GM23338 (cell line): ENCODE measurements at regions not wholly inside any gene's neighbourhood (a gene's known extent, or its start where the extent isn't known, plus 50 kb on each side); places are given as distances from the start of the nearest gene placed in this dataset.

ENCODE experiments used
- ATAC-seq: fragments of 200-7000 bp; cut with Tn5 transposase; 3 replicates; pipeline ENCODE4 v1.9.1; 2020
- DNase-seq: peaks from one replicate; pipeline ENCODE4 v3.0.0-alpha.2; 2015; ENCODE audit warnings: low spot score
- H2AFZ ChIP-seq: fragments of 200-600 bp; sonication (generic); 2 replicates; pipeline ENCODE4 v1.8.0; 2016; ENCODE audit warnings: antibody characterized with exemption, mild to moderate bottlenecking, moderate library complexity
- H3F3A ChIP-seq: fragments of 200-600 bp; sonication (generic); replicated peaks from 2 replicates; pipeline ENCODE4 v1.8.0; 2017; ENCODE audit warnings: antibody characterized with exemption, mixed run types, low read depth
- H3K27ac ChIP-seq: fragments of 200-600 bp; sonication (generic); 2 replicates; pipeline ENCODE4 v1.6.1; 2016; ENCODE audit warnings: low read depth
- H3K27me3 ChIP-seq: fragments of 200-600 bp; sonication (generic); 2 replicates; pipeline ENCODE4 v1.8.0; 2016; ENCODE audit warnings: mild to moderate bottlenecking, mixed run types, moderate library complexity; ENCODE audit not compliant: insufficient read depth
- H3K36me3 ChIP-seq: fragments of 200-600 bp; sonication (generic); 2 replicates; pipeline ENCODE4 v1.8.0; 2016; ENCODE audit warnings: mild to moderate bottlenecking; ENCODE audit not compliant: insufficient read depth
- H3K4me1 ChIP-seq: fragments of 200-600 bp; sonication (generic); 2 replicates; pipeline ENCODE4 v1.8.0; 2016; ENCODE audit warnings: mild to moderate bottlenecking, moderate library complexity; ENCODE audit not compliant: insufficient read depth
- H3K4me2 ChIP-seq: fragments of 200-600 bp; sonication (generic); 2 replicates; pipeline ENCODE4 v1.7.1; 2017; ENCODE audit warnings: mixed run types
- H3K4me3 ChIP-seq: fragments of 200-600 bp; sonication (generic); 2 replicates; pipeline ENCODE4 v1.6.1; 2016; ENCODE audit warnings: mixed run types
- H3K79me2 ChIP-seq: fragments of 200-600 bp; sonication (generic); replicated peaks from 2 replicates; pipeline ENCODE4 v1.8.0; 2017; ENCODE audit warnings: mild to moderate bottlenecking; ENCODE audit not compliant: insufficient read depth
- H3K9me2 ChIP-seq: fragments of 200-600 bp; sonication (generic); 2 replicates; pipeline ENCODE4 v1.8.0; 2017; ENCODE audit not compliant: insufficient read depth
- H4K20me1 ChIP-seq: fragments of 200-600 bp; sonication (generic); replicated peaks from 2 replicates; pipeline ENCODE4 v1.8.0; 2017; ENCODE audit warnings: mild to moderate bottlenecking; ENCODE audit not compliant: insufficient read depth
- H3K27ac Mint-ChIP-seq: 2 replicates; pipeline ENCODE4 v1.8.0; 2020; ENCODE audit warnings: inconsistent platforms, mild to moderate bottlenecking, moderate library complexity, mixed read lengths
- H3K27me3 Mint-ChIP-seq: 3 replicates; pipeline ENCODE4 v1.8.0; 2022; ENCODE audit warnings: low read depth, mild to moderate bottlenecking, moderate library complexity, mixed read lengths, inconsistent platforms; ENCODE audit not compliant: insufficient read depth, poor library complexity
- H3K36me3 Mint-ChIP-seq: 3 replicates; pipeline ENCODE4 v1.8.0; 2021; ENCODE audit warnings: low read depth, mild to moderate bottlenecking, inconsistent platforms, moderate library complexity, mixed read lengths
- H3K4me1 Mint-ChIP-seq: 3 replicates; pipeline ENCODE4 v1.8.0; 2020; ENCODE audit warnings: mild to moderate bottlenecking, inconsistent platforms, mixed read lengths
- H3K4me3 Mint-ChIP-seq: 3 replicates; pipeline ENCODE4 v1.8.0; 2021; ENCODE audit warnings: moderate library complexity, mild to moderate bottlenecking, inconsistent platforms, mixed read lengths
- H3K9me3 Mint-ChIP-seq: 3 replicates; pipeline ENCODE4 v1.8.0; 2020; ENCODE audit warnings: moderate library complexity, mild to moderate bottlenecking, inconsistent platforms, mixed read lengths
- CREB1 ChIP-seq: fragments of 250-450 bp; sonication (Bioruptor Pico); IDR thresholded peaks from 2 replicates; pipeline ENCODE4 v1.5.0; 2020; ENCODE audit warnings: low read depth, mild to moderate bottlenecking, moderate library complexity
- ETS1 ChIP-seq: IDR thresholded peaks from 2 replicates; pipeline ENCODE4 v1.6.1; 2016; ENCODE audit warnings: antibody characterized with exemption
- JUNB ChIP-seq: IDR thresholded peaks from one replicate; pipeline ENCODE4 v1.6.1; 2016; ENCODE audit warnings: antibody characterized with exemption; ENCODE audit not compliant: unreplicated experiment
- POLR2AphosphoS5 ChIP-seq: IDR thresholded peaks from 2 replicates; pipeline ENCODE4 v1.6.1; 2016; ENCODE audit warnings: antibody characterized with exemption, low read depth
- REST ChIP-seq: IDR thresholded peaks from one replicate; pipeline ENCODE4 v1.6.1; 2018; ENCODE audit warnings: antibody characterized with exemption; ENCODE audit not compliant: unreplicated experiment
- STAT1 ChIP-seq: IDR thresholded peaks from one replicate; pipeline ENCODE4 v1.6.1; 2016; ENCODE audit warnings: antibody characterized with exemption; ENCODE audit not compliant: unreplicated experiment
- ZNF114 ChIP-seq: fragments of 250-450 bp; sonication (Bioruptor Pico); IDR thresholded peaks from 2 replicates; pipeline ENCODE4 v1.5.0; 2020; ENCODE audit warnings: mild to moderate bottlenecking, moderate library complexity
- TF ChIP-seq, protein P1 (sequence below), 2 experiments: fragments of 200-600 bp in 1 of 2; sonication (generic) in 1 of 2; conservative IDR thresholded peaks; 2 replicates each; pipeline versions ENCODE4 v1.5.1 to v1.6.1; 2016 to 2017; ENCODE audit warnings: antibody characterized with exemption in 2 of 2, low read depth in 2 of 2, mild to moderate bottlenecking in 2 of 2, moderate library complexity in 1 of 2

DNA sequence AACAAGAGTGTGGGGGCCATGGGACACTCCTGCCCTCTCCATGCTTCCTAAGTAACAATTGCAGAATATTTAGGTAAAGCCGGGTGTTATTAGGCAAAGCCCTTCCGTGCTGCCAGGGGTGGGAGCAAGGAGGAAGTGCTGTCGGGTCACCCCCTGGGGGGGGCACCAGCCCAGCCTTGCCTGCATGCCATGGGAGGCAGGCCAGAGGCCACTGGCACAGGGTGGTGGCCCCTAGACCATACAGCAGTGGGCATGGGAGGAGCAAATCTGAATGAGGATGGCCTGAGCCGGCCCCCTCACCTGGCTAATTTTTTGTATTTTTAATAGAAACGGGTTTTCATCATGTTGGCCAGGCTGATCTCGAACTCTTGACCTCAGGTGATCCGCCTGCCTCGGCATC lies 355.7 kb upstream of the CDH8 start:
- Histone ChIP-seq H3K79me2 (no peaks in the 10 kb centered on the region), H3F3A (no peaks in the 10 kb centered on the region), H3K9me2 (no peaks in the 10 kb centered on the region), H3K36me3 (no peaks in the 10 kb centered on the region), H3K4me3 (no peak overlapping the region), H2AFZ (no peak overlapping the region), H3K4me2 (no peak overlapping the region), H3K27ac (no peak overlapping the region), H3K27me3 (no peaks in the 10 kb centered on the region), H3K4me1 (no peaks in the 10 kb centered on the region), H4K20me1 (no peaks in the 10 kb centered on the region)
- no peaks in the 10 kb centered on the region for H3K4me1 Mint-ChIP-seq
- no peaks in the 10 kb centered on the region for H3K9me3 Mint-ChIP-seq
- no peak overlapping the region for H3K4me3 Mint-ChIP-seq
- H3K27ac Mint-ChIP-seq, result no peak overlapping the region
- ATAC-seq (no peak), DNase-seq (no peak)
- TF ChIP-seq STAT1 (no peak), REST (no peak), POLR2AphosphoS5 (no peak)
- TF ChIP-seq, protein P1, sequence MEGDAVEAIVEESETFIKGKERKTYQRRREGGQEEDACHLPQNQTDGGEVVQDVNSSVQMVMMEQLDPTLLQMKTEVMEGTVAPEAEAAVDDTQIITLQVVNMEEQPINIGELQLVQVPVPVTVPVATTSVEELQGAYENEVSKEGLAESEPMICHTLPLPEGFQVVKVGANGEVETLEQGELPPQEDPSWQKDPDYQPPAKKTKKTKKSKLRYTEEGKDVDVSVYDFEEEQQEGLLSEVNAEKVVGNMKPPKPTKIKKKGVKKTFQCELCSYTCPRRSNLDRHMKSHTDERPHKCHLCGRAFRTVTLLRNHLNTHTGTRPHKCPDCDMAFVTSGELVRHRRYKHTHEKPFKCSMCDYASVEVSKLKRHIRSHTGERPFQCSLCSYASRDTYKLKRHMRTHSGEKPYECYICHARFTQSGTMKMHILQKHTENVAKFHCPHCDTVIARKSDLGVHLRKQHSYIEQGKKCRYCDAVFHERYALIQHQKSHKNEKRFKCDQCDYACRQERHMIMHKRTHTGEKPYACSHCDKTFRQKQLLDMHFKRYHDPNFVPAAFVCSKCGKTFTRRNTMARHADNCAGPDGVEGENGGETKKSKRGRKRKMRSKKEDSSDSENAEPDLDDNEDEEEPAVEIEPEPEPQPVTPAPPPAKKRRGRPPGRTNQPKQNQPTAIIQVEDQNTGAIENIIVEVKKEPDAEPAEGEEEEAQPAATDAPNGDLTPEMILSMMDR (conservative IDR thresholded peaks at IDR 0.05; ENCODE audit: low read depth in 2 of 2), result no peak
- no peaks in the 10 kb centered on the region for H3K36me3 Mint-ChIP-seq
- no peaks in the 10 kb centered on the region for H3K27me3 Mint-ChIP-seq

GRCh38 chr16:62391134-62391533 lies 354.9 kb upstream of the CDH8 start:
- Mint-ChIP-seq H3K4me3 (no peak overlapping the region), H3K36me3 (no peaks in the 10 kb centered on the region), H3K27me3 (no peaks in the 10 kb centered on the region), H3K9me3 (no peaks in the 10 kb centered on the region), H3K27ac (no peak overlapping the region), H3K4me1 (no peaks in the 10 kb centered on the region)
- no peaks in the 10 kb centered on the region for H3K36me3 ChIP-seq
- no peaks in the 10 kb centered on the region for H3F3A ChIP-seq
- no peaks in the 10 kb centered on the region for H4K20me1 ChIP-seq
- no peak overlapping the region for H3K4me3 ChIP-seq
- no peaks in the 10 kb centered on the region for H3K9me2 ChIP-seq
- H3K27ac ChIP-seq, result no peak overlapping the region
- H3K4me2 ChIP-seq, result no peak overlapping the region
- H3K27me3 ChIP-seq, result no peaks in the 10 kb centered on the region
- no peaks in the 10 kb centered on the region for H3K79me2 ChIP-seq
- DNase-seq (no peak), ATAC-seq (no peak)
- H2AFZ ChIP-seq, result no peak overlapping the region
- H3K4me1 ChIP-seq, result no peaks in the 10 kb centered on the region
- TF ChIP-seq JUNB (no peak), ZNF114 (no peak), ETS1 (no peak), STAT1 (no peak), POLR2AphosphoS5 (no peak), CREB1 (no peak)
- TF ChIP-seq, protein P1 (conservative IDR thresholded peaks at IDR 0.05; ENCODE audit: low read depth in 2 of 2), result no peak
